RPMI7951 (cell line): ENCODE measurements at regions not wholly inside any gene's neighbourhood (a gene's known extent, or its start where the extent isn't known, plus 50 kb on each side); places are given as distances from the start of the nearest gene placed in this dataset.
"Not testable (repeated sequence)": the region's sequence is repeated elsewhere in the genome, so short reads cannot be mapped to it uniquely, and the experiment has no call there.

Experiments used
- DNase-seq: peaks from one replicate; pipeline ENCODE4 v3.0.0-alpha.2; 2012; ENCODE audit warnings: low read depth

GRCh38 chr16:27600381-27600780 is 50.4 kb downstream of the KATNIP start:
- no peak for DNase-seq

GRCh38 chr16:27602103-27602502 is 52.2 kb downstream of the KATNIP start:
- DNase-seq, result no peak

GRCh38 chr16:27605500-27606106 is 55.7 kb downstream of the KATNIP start:
- peak; percentile 36 for DNase-seq

- no peak for DNase-seq
These were observed 61.4 kb downstream of the KATNIP start for GRCh38 chr16:27611340-27611739.

GRCh38 chr16:27613238-27613791 is 63.4 kb downstream of the KATNIP start:
- DNase-seq, result no peak

- DNase-seq, result no peak
These were observed 67.7 kb downstream of the KATNIP start for GRCh38 chr16:27617665-27618064.

GRCh38 chr16:27618165-27618564 is 68.2 kb downstream of the KATNIP start:
- DNase-seq, result no peak

- DNase-seq, result no peak
These were observed 68.8 kb downstream of the KATNIP start for GRCh38 chr16:27618606-27619327.

GRCh38 chr16:27620541-27620940 is 70.6 kb downstream of the KATNIP start:
- DNase-seq, result no peak

- DNase-seq, result no peak
These were observed 74.5 kb downstream of the KATNIP start for GRCh38 chr16:27624154-27625049.

GRCh38 chr16:27625050-27625697 is 75.2 kb downstream of the KATNIP start:
- no peak for DNase-seq

- no peak for DNase-seq
These were observed 77.2 kb downstream of the KATNIP start for GRCh38 chr16:27627136-27627535.

- no peak for DNase-seq
These were observed 78.4 kb downstream of the KATNIP start for GRCh38 chr16:27628241-27628942.

- DNase-seq, result not testable (repeated sequence)
These were observed 79.1 kb downstream of the KATNIP start for GRCh38 chr16:27628943-27629462.

- no peak for DNase-seq
These were observed 82.3 kb downstream of the KATNIP start for GRCh38 chr16:27632216-27632615.

GRCh38 chr16:27633221-27633620 is 83.3 kb downstream of the KATNIP start:
- no peak for DNase-seq

GRCh38 chr16:27633721-27634120 is 83.8 kb downstream of the KATNIP start:
- no peak for DNase-seq

GRCh38 chr16:27634779-27635178 is 84.8 kb downstream of the KATNIP start:
- no peak for DNase-seq

- DNase-seq, result no peak
These were observed 86.7 kb downstream of the KATNIP start for GRCh38 chr16:27636453-27637240.
